GM10266 (cell line): ENCODE measurements at regions not wholly inside any gene's neighbourhood (a gene's known extent, or its start where the extent isn't known, plus 50 kb on each side); places are given as distances from the start of the nearest gene placed in this dataset.

ENCODE experiments used
- DNase-seq: peaks from one replicate; pipeline ENCODE4 v3.0.0; 2012; ENCODE audit errors: extremely low spot score
- TF ChIP-seq, protein P1 (sequence below): IDR thresholded peaks from 2 replicates; pipeline ENCODE4 v1.5.1; 2012; ENCODE audit warnings: mild to moderate bottlenecking, low read depth; ENCODE audit not compliant: control insufficient read depth, insufficient read depth; ENCODE audit errors: missing control alignments

DNA sequence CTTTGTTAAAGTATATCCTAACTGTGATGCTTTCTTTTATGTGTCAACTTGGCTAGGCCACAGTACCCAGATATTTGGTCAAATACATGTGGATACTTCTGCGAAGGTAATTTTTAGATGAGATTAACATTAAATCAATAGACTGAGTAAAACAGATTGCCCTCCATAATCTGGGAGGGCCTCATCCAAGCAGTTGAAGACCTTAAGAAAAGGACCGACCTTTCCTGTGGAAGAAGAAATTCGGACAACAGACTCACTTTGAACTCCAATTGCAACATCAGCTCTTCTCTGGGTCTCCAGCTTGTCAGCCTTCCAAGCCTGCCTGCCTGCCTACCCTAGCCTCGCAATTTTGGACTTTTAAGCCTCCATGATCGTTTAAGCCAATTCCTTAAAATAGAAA lies 57.9 kb upstream of the DOCK9 start:
- TF ChIP-seq, protein P1, sequence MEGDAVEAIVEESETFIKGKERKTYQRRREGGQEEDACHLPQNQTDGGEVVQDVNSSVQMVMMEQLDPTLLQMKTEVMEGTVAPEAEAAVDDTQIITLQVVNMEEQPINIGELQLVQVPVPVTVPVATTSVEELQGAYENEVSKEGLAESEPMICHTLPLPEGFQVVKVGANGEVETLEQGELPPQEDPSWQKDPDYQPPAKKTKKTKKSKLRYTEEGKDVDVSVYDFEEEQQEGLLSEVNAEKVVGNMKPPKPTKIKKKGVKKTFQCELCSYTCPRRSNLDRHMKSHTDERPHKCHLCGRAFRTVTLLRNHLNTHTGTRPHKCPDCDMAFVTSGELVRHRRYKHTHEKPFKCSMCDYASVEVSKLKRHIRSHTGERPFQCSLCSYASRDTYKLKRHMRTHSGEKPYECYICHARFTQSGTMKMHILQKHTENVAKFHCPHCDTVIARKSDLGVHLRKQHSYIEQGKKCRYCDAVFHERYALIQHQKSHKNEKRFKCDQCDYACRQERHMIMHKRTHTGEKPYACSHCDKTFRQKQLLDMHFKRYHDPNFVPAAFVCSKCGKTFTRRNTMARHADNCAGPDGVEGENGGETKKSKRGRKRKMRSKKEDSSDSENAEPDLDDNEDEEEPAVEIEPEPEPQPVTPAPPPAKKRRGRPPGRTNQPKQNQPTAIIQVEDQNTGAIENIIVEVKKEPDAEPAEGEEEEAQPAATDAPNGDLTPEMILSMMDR = no peak
- DNase-seq = no peak

GRCh38 chr13:99037756-99038155 lies 59.9 kb upstream of the DOCK9 start:
- DNase-seq = no peak
- TF ChIP-seq, protein P1 = no peak

- TF ChIP-seq, protein P1 = no peak
- DNase-seq = no peak
Measured at GRCh38 chr13:99039718-99040280, 61.9 kb upstream of the DOCK9 start.

- DNase-seq = no peak
- TF ChIP-seq, protein P1 = no peak
Measured at GRCh38 chr13:99040536-99041131, 62.8 kb upstream of the DOCK9 start.

DNA sequence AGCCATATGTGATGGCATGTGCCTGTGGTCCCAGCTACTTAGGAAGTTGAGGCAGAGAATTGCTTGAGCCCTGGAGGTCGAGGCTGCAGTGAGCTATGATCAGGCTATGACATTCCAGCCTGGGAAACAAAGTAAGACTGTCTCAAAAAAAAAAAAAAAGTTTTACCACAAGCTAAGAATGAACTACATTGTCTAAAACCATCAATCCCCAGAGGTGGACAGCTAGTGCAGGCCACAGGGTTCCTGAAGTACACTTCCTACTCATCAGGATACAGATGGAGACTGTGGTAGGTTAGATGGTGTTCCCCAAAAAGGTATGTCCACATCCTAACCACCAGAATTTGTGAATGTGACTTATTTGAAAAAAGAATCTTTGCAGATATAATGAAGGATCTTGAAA lies 63.5 kb upstream of the DOCK9 start:
- TF ChIP-seq, protein P1 = no peak
- DNase-seq = no peak

- DNase-seq = no peak
- TF ChIP-seq, protein P1 = no peak
Measured at GRCh38 chr13:99041788-99042187, 63.9 kb upstream of the DOCK9 start.

DNA sequence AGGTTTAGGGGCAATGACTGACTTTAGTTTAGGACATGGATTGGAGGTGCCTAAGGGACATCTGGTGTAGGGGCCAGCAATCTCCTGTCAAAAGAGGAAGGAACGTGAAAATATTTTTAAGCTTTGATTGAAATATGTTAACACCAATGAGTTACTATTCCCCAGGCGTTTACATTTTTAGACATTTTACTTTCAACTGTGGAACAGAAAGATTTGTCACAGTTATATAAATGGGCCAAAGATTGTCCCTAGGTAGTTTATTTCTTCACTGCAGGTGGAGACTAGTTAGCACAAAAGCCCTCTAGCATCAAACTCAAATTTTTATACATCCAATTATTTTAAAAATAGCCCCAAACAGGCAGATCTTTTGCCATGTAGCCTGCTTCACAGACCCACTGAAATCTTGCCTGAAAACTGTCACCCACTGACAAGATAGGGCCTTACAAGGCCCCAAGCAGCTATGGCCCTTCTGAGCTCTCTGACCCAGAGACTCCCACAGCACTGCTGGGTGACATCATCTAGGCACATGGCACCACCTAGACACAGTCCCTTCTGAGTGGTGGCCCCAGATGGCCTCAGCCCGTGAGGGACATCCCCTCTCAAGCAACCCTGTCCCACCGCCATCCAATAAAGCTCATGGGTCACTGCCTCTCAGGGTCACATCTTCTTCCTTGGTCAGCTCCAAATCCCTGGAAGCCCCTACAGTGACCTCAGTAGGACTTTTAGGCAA lies 64.8 kb upstream of the DOCK9 start:
- TF ChIP-seq, protein P1 = no peak
- DNase-seq = no peak
